ENCODE measurements at regions not wholly inside any gene's neighbourhood (a gene's known extent, or its start where the extent isn't known, plus 50 kb on each side); places are given as distances from the start of the nearest gene placed in this dataset.

GRCh38 chr14:96960598-96961116 is 163.5 kb downstream of the VRK1 start:
- H3K27ac Mint-ChIP-seq (ENCODE audit: low read depth): no peak overlapping the region
- no peak for ATAC-seq (replicated peaks; ENCODE audit: extremely low read depth, poor library complexity, severe bottlenecking)
- H3K36me3 Mint-ChIP-seq (ENCODE audit: insufficient read depth): peaks cover 2% of the 10 kb centered on the region
- peaks cover 11% of the 10 kb centered on the region for H3K9me3 Mint-ChIP-seq
- no peaks in the 10 kb centered on the region for H3K27me3 Mint-ChIP-seq
- peak overlapping the region; percentile 26 for H3K4me3 Mint-ChIP-seq
- peaks cover 33% of the 10 kb centered on the region for H3K4me1 Mint-ChIP-seq
- no peak for DNase-seq (ENCODE audit: low spot score in 2 of 2)

GRCh38 chr14:96961895-96962294 is 164.7 kb downstream of the VRK1 start:
- H3K36me3 Mint-ChIP-seq (ENCODE audit: insufficient read depth): peaks cover 2% of the 10 kb centered on the region
- peak overlapping the region; percentile 50 for H3K4me3 Mint-ChIP-seq
- peaks cover 11% of the 10 kb centered on the region for H3K9me3 Mint-ChIP-seq
- H3K27ac Mint-ChIP-seq (ENCODE audit: low read depth): peak overlapping the region; percentile 87
- H3K4me1 Mint-ChIP-seq: peaks cover 33% of the 10 kb centered on the region
- DNase-seq (ENCODE audit: low spot score in 2 of 2): no peak
- ATAC-seq (replicated peaks; ENCODE audit: extremely low read depth, poor library complexity, severe bottlenecking): no peak
- H3K27me3 Mint-ChIP-seq: no peaks in the 10 kb centered on the region

GRCh38 chr14:96962337-96962736 is 165.2 kb downstream of the VRK1 start:
- Mint-ChIP-seq H3K4me1 (peaks cover 33% of the 10 kb centered on the region), H3K4me3 (peak overlapping the region; percentile 50), H3K36me3 (ENCODE audit: insufficient read depth) (peaks cover 2% of the 10 kb centered on the region), H3K27me3 (no peaks in the 10 kb centered on the region), H3K27ac (ENCODE audit: low read depth) (peak overlapping the region; percentile 87), H3K9me3 (peaks cover 11% of the 10 kb centered on the region)
- DNase-seq (ENCODE audit: low spot score in 2 of 2) (peak in 1 of 2 donors; percentile 13), ATAC-seq (replicated peaks; ENCODE audit: extremely low read depth, poor library complexity, severe bottlenecking) (peak; percentile 82)

- no peak for ATAC-seq (replicated peaks; ENCODE audit: extremely low read depth, poor library complexity, severe bottlenecking)
- H3K4me3 Mint-ChIP-seq: no peak overlapping the region
- peaks cover 33% of the 10 kb centered on the region for H3K4me1 Mint-ChIP-seq
- no peak for DNase-seq (ENCODE audit: low spot score in 2 of 2)
- H3K9me3 Mint-ChIP-seq: peaks cover 11% of the 10 kb centered on the region
- peaks cover 4% of the 10 kb centered on the region for H3K36me3 Mint-ChIP-seq (ENCODE audit: insufficient read depth)
- H3K27me3 Mint-ChIP-seq: no peaks in the 10 kb centered on the region
- no peak overlapping the region for H3K27ac Mint-ChIP-seq (ENCODE audit: low read depth)
Measured at GRCh38 chr14:96964726-96965415, 167.7 kb downstream of the VRK1 start.

- no peak overlapping the region for H3K4me3 Mint-ChIP-seq
- DNase-seq (ENCODE audit: low spot score in 2 of 2) (no peak), ATAC-seq (replicated peaks; ENCODE audit: extremely low read depth, poor library complexity, severe bottlenecking) (no peak)
- H3K27ac Mint-ChIP-seq (ENCODE audit: low read depth): no peak overlapping the region
- peaks cover 4% of the 10 kb centered on the region for H3K36me3 Mint-ChIP-seq (ENCODE audit: insufficient read depth)
- H3K4me1 Mint-ChIP-seq: peaks cover 23% of the 10 kb centered on the region
- no peaks in the 10 kb centered on the region for H3K27me3 Mint-ChIP-seq
- H3K9me3 Mint-ChIP-seq: peaks cover 4% of the 10 kb centered on the region
Measured at GRCh38 chr14:96965885-96966595, 168.9 kb downstream of the VRK1 start.

GRCh38 chr14:96975116-96975515 is 177.9 kb downstream of the VRK1 start:
- Mint-ChIP-seq H3K27me3 (peaks cover 24% of the 10 kb centered on the region), H3K9me3 (peaks cover 6% of the 10 kb centered on the region), H3K27ac (ENCODE audit: low read depth) (no peak overlapping the region), H3K4me3 (no peak overlapping the region), H3K4me1 (no peaks in the 10 kb centered on the region), H3K36me3 (ENCODE audit: insufficient read depth) (no peaks in the 10 kb centered on the region)
- ATAC-seq (replicated peaks; ENCODE audit: extremely low read depth, poor library complexity, severe bottlenecking) (no peak), DNase-seq (ENCODE audit: low spot score in 2 of 2) (no peak)

- H3K36me3 Mint-ChIP-seq (ENCODE audit: insufficient read depth): no peaks in the 10 kb centered on the region
- no peak overlapping the region for H3K27ac Mint-ChIP-seq (ENCODE audit: low read depth)
- peaks cover 37% of the 10 kb centered on the region for H3K27me3 Mint-ChIP-seq
- H3K4me3 Mint-ChIP-seq: no peak overlapping the region
- H3K4me1 Mint-ChIP-seq: no peaks in the 10 kb centered on the region
- peaks cover 6% of the 10 kb centered on the region for H3K9me3 Mint-ChIP-seq
- ATAC-seq (replicated peaks; ENCODE audit: extremely low read depth, poor library complexity, severe bottlenecking) (no peak), DNase-seq (ENCODE audit: low spot score in 2 of 2) (no peak)
Measured at GRCh38 chr14:96978525-96979272, 181.5 kb downstream of the VRK1 start.

- DNase-seq (ENCODE audit: low spot score in 2 of 2): no peak
- Mint-ChIP-seq H3K27me3 (peaks cover 37% of the 10 kb centered on the region), H3K36me3 (ENCODE audit: insufficient read depth) (no peaks in the 10 kb centered on the region), H3K9me3 (peaks cover 6% of the 10 kb centered on the region), H3K27ac (ENCODE audit: low read depth) (no peak overlapping the region), H3K4me1 (no peaks in the 10 kb centered on the region), H3K4me3 (no peak overlapping the region)
- ATAC-seq (replicated peaks; ENCODE audit: extremely low read depth, poor library complexity, severe bottlenecking): no peak
Measured at GRCh38 chr14:96979611-96980074, 182.5 kb downstream of the VRK1 start.

GRCh38 chr14:96980835-96981234 is 183.7 kb downstream of the VRK1 start:
- H3K36me3 Mint-ChIP-seq (ENCODE audit: insufficient read depth): no peaks in the 10 kb centered on the region
- peaks cover under 1% of the 10 kb centered on the region for H3K4me1 Mint-ChIP-seq
- DNase-seq (ENCODE audit: low spot score in 2 of 2): no peak
- H3K27me3 Mint-ChIP-seq: peaks cover 37% of the 10 kb centered on the region
- H3K9me3 Mint-ChIP-seq: no peaks in the 10 kb centered on the region
- no peak overlapping the region for H3K4me3 Mint-ChIP-seq
- ATAC-seq (replicated peaks; ENCODE audit: extremely low read depth, poor library complexity, severe bottlenecking): no peak
- H3K27ac Mint-ChIP-seq (ENCODE audit: low read depth): no peak overlapping the region

GRCh38 chr14:96986256-96987085 is 189.3 kb downstream of the VRK1 start:
- ATAC-seq (replicated peaks; ENCODE audit: extremely low read depth, poor library complexity, severe bottlenecking): no peak
- H3K4me1 Mint-ChIP-seq: peaks cover 17% of the 10 kb centered on the region
- H3K27ac Mint-ChIP-seq (ENCODE audit: low read depth): no peak overlapping the region
- DNase-seq (ENCODE audit: low spot score in 2 of 2): no peak
- H3K27me3 Mint-ChIP-seq: no peaks in the 10 kb centered on the region
- no peaks in the 10 kb centered on the region for H3K36me3 Mint-ChIP-seq (ENCODE audit: insufficient read depth)
- H3K4me3 Mint-ChIP-seq: no peak overlapping the region
- no peaks in the 10 kb centered on the region for H3K9me3 Mint-ChIP-seq

GRCh38 chr14:96987086-96987474 is 189.9 kb downstream of the VRK1 start:
- H3K36me3 Mint-ChIP-seq (ENCODE audit: insufficient read depth): no peaks in the 10 kb centered on the region
- peak overlapping the region; percentile 41 for H3K4me3 Mint-ChIP-seq
- no peak overlapping the region for H3K27ac Mint-ChIP-seq (ENCODE audit: low read depth)
- H3K27me3 Mint-ChIP-seq: no peaks in the 10 kb centered on the region
- H3K4me1 Mint-ChIP-seq: peaks cover 17% of the 10 kb centered on the region
- ATAC-seq (replicated peaks; ENCODE audit: extremely low read depth, poor library complexity, severe bottlenecking): peak; percentile 54
- H3K9me3 Mint-ChIP-seq: no peaks in the 10 kb centered on the region
- no peak for DNase-seq (ENCODE audit: low spot score in 2 of 2)

GRCh38 chr14:96987771-96988170 is 190.6 kb downstream of the VRK1 start:
- DNase-seq (ENCODE audit: low spot score in 2 of 2) (no peak), ATAC-seq (replicated peaks; ENCODE audit: extremely low read depth, poor library complexity, severe bottlenecking) (no peak)
- Mint-ChIP-seq H3K27me3 (peaks cover 6% of the 10 kb centered on the region), H3K27ac (ENCODE audit: low read depth) (peak overlapping the region; percentile 2), H3K4me1 (peaks cover 17% of the 10 kb centered on the region), H3K4me3 (peak overlapping the region; percentile 41), H3K9me3 (no peaks in the 10 kb centered on the region), H3K36me3 (ENCODE audit: insufficient read depth) (peaks cover under 1% of the 10 kb centered on the region)

Measured in central memory CD8-positive, alpha-beta T cell (primary cell).